Cerebellar nuclear complex (tissue), 1 donor: ENCODE measurements at regions not wholly inside any gene's neighbourhood (a gene's known extent, or its start where the extent isn't known, plus 50 kb on each side); places are given as distances from the start of the nearest gene placed in this dataset.

Experiments used
- DNase-seq, 2 experiments: peaks; one replicate each; lab custom pipeline; 2025; lab: John Stamatoyannopoulos, UW

DNA sequence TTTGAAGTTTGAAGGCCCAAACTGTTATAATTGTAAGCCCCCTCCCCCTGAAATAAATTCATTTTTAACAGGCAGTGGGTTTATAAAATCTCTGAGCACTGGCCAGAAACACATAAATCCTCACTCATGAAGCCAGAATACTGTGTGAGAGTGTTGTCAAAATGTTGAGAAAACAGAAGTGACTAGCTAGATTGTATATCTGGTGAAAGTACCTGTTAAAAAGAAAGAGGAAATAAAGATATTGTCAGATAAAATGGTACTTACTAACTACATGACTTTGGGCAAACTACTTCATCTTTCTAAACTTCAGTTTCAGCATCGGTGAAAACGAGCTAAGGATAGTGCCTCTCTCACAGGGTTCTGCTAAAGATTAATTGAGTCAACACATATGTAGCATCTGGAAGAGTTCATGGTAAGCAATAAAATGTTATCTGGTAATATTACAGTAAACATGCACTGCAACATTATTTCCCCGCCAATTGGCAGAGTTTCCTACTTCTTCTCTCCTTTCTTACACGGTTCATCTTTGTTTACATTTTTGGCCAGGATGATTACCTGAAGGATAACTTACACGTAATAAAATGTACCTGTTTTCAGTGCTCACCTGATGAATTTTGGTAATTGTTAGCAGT lies 202.5 kb upstream of the CHRM2 start:
- DNase-seq = no peak

DNA sequence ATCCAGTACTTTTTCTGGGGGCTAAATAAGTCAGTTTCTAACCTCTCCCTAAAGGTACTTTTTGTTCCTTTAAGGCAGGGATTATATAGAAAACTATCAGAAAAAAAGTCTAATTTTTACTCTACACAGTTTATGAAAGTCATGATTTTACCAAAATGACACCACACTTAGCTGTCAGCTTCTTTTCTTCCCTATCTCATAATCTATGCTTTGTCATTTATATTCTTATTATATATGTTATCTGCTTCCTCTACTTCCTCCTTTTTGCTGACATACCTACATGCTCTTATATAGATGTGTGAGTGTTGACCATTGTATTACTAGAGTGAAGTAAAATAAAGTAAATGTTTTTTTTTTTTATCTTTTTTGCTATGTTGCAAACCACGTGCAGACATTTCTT lies 203.9 kb upstream of the CHRM2 start:
- DNase-seq = no peak

DNA sequence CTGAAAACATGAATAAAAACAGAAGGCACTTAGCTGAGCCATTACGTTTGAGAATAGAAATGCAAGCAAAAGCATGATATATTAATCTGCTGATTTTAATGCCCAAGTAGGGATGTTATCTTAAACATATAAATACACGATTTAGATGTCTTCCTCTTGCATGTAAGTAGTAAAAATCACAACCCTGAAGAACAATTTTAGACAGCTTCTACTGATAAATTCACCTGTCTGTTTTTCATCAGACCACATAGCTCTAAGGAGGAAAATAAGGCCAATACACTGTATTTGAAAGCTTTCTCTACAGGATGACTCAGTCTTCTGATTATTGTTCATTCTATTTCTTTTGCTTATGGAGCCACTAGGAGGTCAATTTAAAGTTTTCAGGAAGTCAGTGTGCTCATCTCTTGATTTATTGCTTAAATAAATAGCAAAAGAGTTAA lies 210.9 kb upstream of the CHRM2 start:
- no peak for DNase-seq

DNA sequence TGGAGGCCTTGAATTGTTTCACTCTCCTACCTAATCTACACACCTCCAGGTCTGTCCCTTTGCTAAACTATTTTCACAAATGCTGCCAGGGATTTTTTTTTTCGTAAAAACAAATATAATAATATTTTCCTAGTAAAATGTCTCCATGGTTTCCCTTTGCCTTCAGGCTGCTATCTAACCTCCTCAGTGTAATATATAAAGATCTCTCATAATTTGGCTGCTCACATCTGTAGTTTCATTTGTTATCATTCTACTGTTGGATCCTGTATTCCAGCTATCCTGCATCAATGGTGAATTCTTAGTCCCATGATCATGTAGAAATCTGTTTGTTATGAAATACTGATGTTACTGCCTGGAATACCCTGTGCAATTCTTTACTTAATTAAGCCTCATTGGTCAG lies 211.9 kb upstream of the CHRM2 start:
- DNase-seq = no peak

DNA sequence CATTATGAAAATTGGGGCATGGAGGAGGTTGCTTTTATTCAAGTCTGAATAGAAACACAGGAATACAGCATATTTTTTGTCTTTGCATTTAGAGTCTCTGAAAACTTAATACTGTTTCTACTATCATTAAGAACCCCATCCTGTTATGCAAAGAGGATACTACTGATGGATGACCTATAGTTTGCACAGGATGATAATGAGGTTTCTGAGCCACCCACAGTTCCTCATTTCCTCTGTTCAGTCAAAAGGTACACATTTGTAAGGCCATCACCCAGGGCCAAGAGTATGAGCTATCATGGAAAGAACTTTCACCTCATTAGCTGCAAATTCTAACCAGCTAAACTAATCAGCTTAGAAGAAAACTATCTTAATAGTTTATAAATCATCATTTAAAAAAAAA lies 213.0 kb upstream of the CHRM2 start:
- no peak for DNase-seq

DNA sequence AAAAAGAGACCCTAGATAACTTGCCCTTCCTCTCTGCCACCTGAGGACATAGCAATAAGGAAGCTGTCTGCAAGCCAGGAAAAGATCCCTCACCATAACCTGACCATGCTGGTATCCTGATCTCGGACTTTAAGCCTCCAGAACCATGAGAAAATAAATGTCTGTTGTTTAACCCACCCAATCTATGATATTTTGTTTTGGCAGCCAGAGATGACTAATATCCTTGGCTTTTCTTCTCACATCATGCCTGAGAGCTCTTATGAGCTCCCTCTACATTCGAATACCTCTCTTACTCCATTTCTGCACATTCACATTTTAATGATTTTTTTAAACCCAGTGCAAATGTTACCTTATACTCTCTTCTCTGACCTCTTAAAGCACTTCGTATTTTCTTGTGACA lies 214.0 kb upstream of the CHRM2 start:
- DNase-seq = no peak

DNA sequence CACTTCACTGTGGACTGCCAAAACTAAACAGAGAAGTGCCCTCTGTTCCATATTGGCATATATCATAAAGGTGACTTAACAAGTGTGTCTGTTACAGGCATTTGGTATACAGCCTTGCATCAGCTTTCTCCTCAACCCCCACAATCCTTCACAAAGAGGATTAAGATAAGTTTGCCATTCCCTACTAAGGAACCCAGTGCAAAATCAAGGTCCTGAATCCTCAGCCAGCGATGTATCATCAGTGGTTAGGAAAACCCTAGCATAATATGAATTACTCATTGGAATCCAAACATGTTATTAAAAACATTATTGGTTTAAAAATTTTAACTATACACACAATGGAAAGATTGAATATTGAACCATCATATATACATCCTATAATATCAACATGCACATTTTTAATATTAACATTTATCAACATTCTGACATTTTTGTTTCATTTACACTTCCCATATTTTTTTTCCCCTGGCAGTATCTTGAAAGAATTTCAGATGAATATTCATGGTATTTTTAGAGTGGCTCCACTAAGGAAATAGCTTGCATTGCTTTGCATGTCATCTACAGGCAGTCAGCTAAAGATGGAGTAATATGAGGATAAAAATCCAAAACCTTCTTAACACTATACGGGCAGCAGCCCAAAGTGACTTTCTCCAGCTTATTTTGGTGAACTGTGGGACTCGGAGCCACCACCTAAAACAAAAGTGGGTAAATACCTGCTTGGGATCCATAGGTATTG lies 215.6 kb upstream of the CHRM2 start:
- no peak for DNase-seq

DNA sequence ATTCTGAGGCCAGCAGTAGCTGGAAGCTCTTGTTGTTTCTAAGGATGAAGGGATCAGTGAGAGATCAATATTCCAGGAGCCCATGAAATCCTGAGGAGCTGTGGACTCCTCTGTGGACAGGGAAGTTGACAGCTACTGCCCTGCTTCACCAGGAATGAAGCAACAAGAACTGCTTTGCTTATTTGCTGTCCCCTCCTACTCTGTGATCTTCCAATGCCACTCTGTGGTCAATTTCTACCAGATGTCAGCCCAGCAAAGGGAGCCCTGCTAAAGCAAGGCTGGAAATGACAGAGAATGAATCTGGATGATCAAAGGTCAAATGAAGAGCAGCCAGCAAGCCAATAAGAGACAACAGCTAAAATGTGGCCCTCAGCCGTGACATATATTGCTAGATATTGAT lies 227.5 kb upstream of the CHRM2 start:
- no peak for DNase-seq

DNA sequence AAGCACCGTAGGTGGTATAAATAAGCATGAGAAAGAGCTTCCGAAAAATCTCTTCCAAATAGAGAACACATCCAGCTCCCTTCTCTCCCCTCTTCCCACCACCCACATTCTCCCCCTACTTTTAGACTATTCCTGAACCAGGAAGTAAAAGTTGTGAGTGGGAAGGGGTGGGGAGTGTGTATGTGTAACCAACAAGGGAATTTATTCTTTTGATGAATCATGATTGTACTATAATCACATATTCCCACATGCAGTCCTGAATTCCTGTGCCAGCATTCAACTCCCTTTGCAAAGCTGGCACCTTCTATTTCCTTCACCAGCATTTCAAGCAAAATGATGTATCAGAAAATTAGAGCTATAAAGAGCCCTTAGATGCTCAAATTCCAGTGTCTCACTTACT lies 230.6 kb upstream of the CHRM2 start:
- no peak for DNase-seq

DNA sequence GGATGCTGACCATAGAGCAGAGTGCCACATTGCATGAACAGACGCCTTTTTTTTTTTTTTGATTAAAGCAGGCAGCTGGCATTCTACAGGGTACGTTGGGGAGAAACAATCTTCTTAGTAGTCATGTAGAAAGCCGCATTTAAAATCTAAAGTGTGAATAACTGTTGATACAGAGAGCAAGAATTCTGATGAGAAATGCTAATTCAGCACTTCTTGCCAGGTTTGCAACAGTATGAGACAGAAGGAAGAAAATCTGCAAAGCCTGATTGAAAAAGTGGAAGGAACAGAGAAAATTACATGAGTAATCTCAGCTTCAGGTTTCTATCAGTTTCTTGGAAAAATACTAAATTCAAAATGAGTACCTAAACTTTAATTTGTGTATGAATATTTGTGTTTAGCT lies 232.7 kb upstream of the CHRM2 start:
- DNase-seq = no peak

DNA sequence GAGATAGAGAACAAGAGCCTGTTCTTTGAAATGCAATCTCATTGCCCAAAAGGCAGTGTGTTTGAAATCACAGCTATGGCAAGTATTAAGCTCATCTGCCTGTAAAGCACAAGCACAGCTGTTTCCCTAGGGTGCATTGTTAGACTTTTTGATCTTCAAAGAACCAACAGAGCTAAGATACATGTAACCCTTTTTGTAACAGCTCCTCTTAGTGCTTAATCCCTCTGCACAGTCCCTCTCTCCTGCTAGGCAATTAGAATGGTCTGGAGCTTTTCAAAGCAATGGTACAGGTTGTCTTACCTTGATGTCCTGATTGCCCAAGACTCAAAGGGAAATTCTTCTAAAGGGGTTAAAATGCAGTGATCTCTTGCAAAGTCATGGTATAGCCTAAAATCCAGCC lies 249.6 kb upstream of the CHRM2 start:
- no peak for DNase-seq

DNA sequence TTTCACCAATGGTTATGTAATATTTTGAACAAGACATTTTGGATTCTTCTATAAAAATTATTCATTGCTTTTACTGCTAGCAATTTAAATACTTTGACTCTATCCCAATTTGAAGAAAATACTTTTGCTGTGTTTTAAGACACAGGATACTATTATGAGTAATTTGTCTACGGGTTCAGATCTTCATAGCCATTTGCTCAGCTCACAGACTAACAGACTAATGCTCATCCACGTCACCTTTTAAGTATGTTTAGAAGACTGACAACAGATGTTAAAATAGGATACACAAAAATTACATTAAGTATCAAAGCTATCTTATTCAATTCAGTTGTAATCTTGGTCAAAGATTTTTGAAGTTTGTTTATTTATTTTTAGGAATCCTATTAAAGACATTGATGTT lies 251.3 kb upstream of the CHRM2 start:
- DNase-seq = no peak

DNA sequence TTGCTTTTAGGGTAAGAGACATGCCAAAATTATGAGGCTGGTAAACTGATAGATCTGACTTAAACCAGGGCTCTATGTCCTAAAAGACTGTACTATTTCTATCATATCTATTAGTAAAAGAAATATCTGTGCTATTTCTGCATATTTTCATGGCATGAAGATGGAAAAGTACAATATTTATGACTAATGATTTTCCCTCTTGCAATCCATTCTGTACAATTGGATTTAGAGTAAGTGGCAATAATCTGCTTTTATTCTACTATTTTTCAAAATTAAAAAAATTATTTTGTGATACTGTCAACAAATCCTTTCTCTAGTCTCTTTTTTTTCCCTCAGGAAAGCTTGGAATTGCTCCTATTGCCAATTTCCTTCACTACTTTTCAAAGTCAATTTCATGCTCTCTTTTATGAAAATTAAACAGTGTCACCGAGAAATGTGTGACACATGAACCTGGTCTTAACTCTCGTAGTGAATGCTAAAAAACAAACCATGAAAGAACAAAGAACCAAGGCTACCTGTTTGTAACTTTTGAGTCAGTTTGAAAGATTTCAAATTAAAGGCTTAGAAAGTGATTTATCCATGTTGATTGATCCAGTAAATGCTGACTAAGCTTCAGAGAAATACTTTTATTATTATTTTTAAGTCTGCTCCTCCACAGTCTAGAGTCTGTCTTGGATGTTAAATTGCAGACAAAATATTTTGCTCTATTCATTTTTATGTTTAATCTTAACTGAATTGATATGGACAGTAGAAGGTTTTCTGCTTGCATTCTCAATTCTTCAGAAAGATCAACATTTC lies 262.7 kb upstream of the CHRM2 start:
- DNase-seq = no peak

DNA sequence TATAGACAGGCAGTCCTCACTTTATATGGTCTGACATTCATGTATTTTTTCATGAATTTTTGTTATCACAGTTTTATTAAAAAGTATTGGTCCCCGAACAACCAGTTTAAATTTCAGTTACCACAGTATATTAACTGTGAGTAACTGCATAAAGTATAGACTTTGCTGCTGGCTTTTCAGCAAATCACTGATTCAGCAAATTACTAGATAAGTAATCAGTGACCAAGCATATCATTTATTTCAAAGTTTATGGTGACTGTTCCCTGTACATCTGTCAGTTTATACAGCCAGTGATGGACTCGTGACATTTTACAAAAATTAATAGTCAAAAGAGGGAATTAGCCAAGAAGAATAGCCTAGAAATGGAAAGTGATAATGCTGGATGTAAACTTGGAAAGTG lies 266.7 kb upstream of the CHRM2 start:
- DNase-seq = no peak

DNA sequence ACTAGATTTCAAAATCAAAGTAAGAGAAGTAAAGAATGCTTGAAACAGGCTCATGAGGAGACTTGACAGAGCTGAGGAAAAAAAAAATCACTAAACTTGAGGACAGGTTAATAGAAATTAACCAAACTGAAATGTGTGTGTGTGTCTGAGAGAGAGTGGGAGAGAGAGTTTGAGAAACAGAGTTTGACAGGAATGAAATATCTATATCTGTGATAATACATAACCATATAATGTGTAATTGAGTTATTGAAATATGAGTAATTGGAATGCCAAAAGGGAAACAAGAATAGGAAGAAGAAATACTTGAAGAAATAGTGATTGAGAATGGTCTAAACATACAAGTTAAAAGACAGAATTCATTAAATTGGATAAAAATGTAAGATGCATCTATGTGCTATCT lies 268.0 kb upstream of the CHRM2 start:
- DNase-seq = no peak

DNA sequence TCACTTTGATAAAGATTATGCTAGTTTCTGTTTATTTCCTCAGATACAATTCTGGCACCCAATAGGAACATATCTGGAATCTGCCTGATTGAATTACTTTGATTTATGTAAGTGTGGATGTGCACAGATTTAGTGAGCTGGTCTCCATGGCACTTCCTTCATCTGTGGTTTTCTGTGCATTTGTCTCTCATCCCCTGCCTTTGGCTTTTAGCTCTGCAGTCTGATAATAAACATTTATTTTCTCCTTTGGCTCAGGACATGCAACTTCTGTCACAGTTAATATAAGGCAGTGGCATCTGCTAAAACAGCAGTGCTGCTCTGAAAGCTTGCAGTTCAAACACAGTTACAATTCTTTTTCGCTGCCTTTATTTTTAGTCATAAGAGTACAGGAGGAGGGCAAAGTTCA lies 273.7 kb upstream of the CHRM2 start:
- DNase-seq = no peak

DNA sequence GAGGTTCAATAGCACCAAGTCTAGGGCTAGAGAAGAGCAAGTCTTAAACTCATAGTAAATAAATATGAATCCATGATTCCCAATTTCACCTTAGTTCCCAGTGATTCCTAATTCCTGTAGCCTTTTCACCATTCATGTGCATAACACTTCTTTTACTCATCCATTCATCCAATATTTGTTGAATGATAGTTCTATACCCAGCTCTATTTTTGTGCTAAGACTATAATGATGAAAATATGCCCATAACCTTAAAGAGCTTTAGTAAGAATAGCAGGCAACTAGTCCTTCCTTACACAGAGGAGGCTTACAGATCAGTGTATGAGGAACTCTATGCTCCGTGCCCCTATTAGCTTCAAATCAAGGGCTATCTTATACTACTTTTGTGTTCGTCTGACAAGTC lies 280.2 kb upstream of the CHRM2 start:
- DNase-seq = no peak

DNA sequence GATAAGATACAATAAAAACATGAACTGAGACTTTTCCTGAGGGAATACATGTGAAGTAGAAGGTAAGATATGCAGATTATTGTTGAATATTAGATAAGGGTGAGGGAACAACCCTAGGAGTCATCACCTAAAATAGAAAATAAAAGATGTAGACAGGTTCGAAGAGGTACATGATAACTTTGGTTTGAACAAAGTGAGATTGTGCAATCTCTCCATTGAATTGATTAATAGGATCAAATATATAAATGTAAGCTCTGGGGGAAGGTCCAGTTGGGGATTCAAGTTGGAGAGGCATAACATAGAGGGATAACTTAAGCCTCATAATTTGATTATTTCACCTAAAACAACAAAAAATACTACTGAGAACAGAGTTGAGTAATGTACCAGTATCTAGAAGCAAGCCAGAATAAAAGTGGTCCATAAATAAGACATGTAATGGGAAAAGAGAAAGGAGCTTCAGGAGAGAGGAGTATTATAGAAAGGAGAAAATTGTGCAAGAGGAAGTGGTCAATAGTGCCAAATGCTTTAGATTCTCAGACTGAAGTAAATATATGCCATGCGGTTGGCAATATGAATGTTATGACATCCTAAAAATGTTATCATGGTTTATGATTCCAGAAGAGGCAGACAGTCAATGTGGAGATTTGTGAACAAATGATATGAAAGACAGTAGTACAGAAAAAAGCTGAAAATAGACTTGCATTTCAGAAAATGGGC lies 282.3 kb upstream of the CHRM2 start:
- no peak for DNase-seq

DNA sequence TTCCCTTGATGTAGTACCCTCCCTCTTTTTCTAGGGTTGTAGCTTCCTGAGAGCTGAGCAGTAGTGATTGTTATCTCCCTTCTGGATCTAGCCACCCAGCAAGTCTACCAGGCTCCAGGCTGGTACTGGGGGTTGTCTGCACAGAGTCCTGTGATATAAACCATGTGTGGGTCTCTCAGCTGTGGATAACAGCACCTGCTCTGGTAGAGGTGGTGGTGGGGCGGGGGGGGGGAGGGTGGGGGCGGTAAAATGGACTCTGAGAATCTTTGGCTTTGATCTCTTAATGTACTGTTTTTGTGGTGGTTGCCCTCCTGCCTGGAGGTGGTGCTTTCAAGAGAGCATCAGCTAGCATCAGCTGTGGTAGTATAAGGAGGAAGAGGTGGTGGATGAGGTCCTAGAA lies 302.0 kb upstream of the CHRM2 start:
- no peak for DNase-seq

DNA sequence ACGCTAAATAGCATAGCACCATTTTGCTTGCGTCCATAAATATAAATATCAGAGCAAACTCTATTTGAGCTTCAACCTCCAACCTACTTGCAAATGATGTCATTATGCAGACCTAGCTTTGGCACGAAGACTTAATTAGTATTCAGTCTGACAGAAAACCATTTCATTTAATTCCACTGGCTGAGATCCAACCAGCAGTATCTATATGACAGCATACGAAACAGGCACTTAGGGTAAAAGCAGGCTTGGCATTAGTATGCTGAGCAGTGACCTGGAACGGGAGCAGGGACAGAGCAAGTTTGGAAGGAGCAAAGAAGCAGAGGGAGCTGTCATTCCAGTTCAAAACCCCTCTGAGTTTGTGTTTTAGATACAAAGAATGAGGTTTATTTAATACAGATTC lies 312.5 kb upstream of the CHRM2 start:
- DNase-seq = no peak

DNA sequence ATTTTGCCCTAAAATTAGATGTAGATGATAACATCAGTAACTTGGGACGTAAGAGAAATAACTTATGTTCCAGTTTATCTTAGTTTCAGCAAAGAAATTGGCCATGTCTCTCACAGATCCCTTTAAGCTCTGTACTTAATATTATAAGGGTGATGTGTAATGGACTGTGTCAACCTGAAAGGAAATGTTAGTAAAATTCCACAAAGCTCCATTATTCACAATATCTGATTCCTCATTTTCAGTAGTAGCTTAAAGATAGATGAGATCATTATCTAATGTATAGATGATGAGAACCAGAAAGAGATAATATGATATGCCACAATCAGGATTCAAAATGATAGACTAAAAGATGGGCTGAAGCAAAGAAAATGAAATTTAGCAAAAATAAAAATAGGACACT lies 316.8 kb upstream of the CHRM2 start:
- DNase-seq = no peak

DNA sequence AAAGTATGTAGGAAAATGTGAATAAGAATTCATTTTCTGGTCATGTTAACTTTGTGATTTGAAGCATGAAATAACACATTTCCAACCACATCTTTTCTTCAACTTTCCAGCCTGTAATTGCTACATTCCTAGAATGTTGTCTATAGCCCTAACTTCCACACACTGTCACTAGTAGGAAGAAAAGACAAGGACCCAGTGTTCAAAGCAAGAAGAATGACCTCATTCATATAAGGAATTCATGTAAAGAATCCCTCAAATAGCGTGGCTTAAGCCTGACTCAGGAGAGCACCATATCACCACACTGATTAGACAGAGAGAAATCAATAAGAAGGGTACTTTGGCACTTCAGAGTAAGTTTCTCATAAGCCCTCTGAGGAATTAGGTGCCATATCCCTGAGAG lies 318.7 kb upstream of the CHRM2 start:
- no peak for DNase-seq

DNA sequence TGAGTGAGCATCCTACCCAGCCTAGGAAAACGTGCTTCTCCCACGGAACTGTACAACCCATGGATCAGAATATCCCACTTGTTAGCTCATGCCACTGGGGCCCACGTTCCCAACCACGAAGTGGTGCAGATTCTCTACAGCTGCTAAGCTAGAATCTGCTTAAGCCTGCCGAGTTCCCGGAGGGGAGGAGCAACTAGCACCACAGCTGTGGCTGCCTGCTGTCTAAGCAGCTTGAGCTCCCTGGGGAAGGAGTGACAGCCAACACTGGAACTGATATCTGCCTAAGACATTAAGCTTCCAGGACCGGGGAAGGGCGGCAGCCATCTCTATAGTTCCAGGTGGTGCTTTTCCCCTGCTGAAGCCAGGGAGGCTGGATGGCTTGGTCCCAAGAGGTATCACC lies 334.7 kb upstream of the CHRM2 start:
- DNase-seq = no peak
